ENCODE measurements at regions not wholly inside any gene's neighbourhood (a gene's known extent, or its start where the extent isn't known, plus 50 kb on each side); places are given as distances from the start of the nearest gene placed in this dataset.
A peak's percentile ranks its signal among the peaks of the same experiment; 100 is the strongest.

DNA sequence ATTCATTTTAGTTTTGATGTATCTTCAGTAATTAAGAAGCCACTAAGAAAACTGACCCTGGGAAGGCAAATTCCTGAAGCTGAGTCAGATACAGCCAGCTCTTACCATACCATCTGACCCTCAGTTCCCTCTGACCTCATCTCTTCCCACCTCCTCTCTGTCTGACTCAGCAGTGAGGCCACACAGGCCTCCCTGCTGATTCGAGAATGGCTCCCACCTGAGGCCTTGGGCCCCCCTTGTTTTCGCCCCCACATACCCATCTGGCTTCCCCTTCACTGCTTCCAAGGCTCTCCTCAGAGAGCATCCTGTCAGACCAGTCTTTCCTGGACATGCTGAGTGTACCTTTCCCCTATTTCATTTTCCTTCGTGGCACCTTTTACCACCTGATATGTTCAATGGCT is 71.0 kb upstream of the CYP1B1 start:
- no peaks in the 10 kb centered on the region for H3K36me3 Mint-ChIP-seq (ENCODE audit: low read depth, unreplicated experiment)

DNA sequence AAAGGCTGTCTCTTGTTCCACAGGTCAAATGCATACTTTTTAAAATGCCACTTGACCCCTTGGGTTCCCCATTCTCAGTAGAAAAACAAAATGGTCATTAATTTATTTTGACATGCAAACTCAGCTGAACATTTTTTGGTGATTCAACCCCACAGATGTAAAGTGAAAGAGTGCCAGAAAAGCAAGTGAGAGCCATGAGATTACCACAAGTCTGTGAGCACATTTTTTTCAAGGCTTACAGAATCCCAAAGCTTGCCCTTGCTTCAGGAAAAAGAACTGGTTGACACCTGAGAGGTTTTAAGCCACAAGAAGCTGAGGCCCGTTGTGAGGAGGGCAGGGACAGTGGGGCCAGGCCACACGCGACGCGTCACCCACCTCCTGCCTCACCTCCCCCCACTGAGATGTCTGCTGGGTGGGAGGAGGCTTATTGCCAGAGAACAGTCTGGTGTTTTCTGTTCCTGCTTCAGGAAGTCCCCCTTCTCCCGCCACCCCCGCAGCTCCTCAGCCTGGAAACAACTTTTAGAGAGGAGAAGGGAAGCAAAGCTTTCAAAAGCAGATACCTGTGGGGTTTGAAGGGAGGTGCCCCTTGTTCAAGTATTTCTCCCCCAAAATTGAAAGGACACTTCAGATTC is 70.4 kb upstream of the CYP1B1 start:
- Mint-ChIP-seq H3K9me3 (ENCODE audit: unreplicated experiment) (no peaks in the 10 kb centered on the region), H3K36me3 (ENCODE audit: low read depth, unreplicated experiment) (no peaks in the 10 kb centered on the region), H3K4me3 (ENCODE audit: unreplicated experiment) (no peak overlapping the region), H3K4me1 (ENCODE audit: unreplicated experiment) (peaks cover 6% of the 10 kb centered on the region), H3K27ac (ENCODE audit: unreplicated experiment) (no peak overlapping the region), H3K27me3 (ENCODE audit: unreplicated experiment) (peaks cover 2% of the 10 kb centered on the region)
- TF ChIP-seq CTCF (IDR thresholded peaks at IDR 0.05; ENCODE audit: unreplicated experiment): no peak
- no peak for DNase-seq (ENCODE audit: low spot score)

More for the DNA sequence above, 71.0 kb upstream of the CYP1B1 start:
- Mint-ChIP-seq H3K27ac (ENCODE audit: unreplicated experiment) (peak overlapping the region; percentile 49), H3K27me3 (ENCODE audit: unreplicated experiment) (peaks cover 2% of the 10 kb centered on the region), H3K9me3 (ENCODE audit: unreplicated experiment) (no peaks in the 10 kb centered on the region), H3K4me3 (ENCODE audit: unreplicated experiment) (no peak overlapping the region), H3K4me1 (ENCODE audit: unreplicated experiment) (peaks cover 6% of the 10 kb centered on the region)
- TF ChIP-seq CTCF (IDR thresholded peaks at IDR 0.05; ENCODE audit: unreplicated experiment): no peak
- DNase-seq (ENCODE audit: low spot score): no peak

GRCh38 chr2:38145236-38145635 is 69.3 kb upstream of the CYP1B1 start:
- Mint-ChIP-seq H3K4me1 (ENCODE audit: unreplicated experiment) (peaks cover 6% of the 10 kb centered on the region), H3K36me3 (ENCODE audit: low read depth, unreplicated experiment) (no peaks in the 10 kb centered on the region), H3K4me3 (ENCODE audit: unreplicated experiment) (no peak overlapping the region), H3K9me3 (ENCODE audit: unreplicated experiment) (no peaks in the 10 kb centered on the region), H3K27ac (ENCODE audit: unreplicated experiment) (no peak overlapping the region), H3K27me3 (ENCODE audit: unreplicated experiment) (peaks cover 2% of the 10 kb centered on the region)
- no peak for TF ChIP-seq CTCF (IDR thresholded peaks at IDR 0.05; ENCODE audit: unreplicated experiment)
- no peak for DNase-seq (ENCODE audit: low spot score)

DNA sequence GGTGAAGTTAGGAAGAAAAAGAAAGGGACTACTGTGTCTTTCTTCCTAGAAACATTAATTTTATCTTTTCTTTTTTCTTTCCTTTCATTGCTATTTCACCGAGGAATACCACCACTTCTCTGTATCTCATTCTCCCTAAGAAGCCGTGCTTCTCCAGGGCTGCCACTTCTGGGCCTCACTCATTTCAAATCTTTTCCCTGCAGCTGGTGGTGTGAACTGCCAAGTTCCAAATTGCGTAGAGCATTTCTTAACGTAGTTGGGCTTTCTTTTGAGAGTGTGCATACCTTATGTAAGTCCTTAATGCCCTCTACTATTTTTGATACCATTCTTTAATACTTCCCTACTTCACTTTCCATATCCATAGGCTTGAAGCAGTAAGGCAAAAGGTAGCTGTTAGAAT is 66.7 kb upstream of the CYP1B1 start:
- no peak for DNase-seq (ENCODE audit: low spot score)
- Mint-ChIP-seq H3K36me3 (ENCODE audit: low read depth, unreplicated experiment) (no peaks in the 10 kb centered on the region), H3K27me3 (ENCODE audit: unreplicated experiment) (peaks cover 2% of the 10 kb centered on the region), H3K27ac (ENCODE audit: unreplicated experiment) (no peak overlapping the region), H3K4me3 (ENCODE audit: unreplicated experiment) (no peak overlapping the region), H3K4me1 (ENCODE audit: unreplicated experiment) (peaks cover 6% of the 10 kb centered on the region), H3K9me3 (ENCODE audit: unreplicated experiment) (no peaks in the 10 kb centered on the region)
- no peak for TF ChIP-seq CTCF (IDR thresholded peaks at IDR 0.05; ENCODE audit: unreplicated experiment)

DNA sequence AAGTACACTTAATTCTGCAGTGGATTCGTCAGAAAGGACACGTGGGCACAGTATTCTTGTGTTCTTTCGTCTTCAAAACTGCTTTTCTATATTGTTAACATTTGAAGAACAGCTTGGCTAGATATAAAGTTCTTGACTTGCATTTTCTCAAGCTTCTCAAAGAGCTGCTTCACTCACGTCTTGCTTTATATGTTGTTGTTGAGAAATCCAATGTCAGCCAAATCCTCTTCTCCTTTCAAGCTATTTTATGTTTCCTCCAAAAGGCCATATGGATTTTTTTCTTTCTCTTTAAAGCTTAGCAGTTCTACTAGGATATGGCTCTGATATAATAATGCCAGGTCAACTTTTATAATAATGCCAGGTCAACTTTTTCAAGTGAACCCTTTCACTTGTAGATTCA is 65.5 kb upstream of the CYP1B1 start:
- H3K9me3 Mint-ChIP-seq (ENCODE audit: unreplicated experiment): no peaks in the 10 kb centered on the region

More for the DNA sequence above, 65.5 kb upstream of the CYP1B1 start:
- TF ChIP-seq CTCF (IDR thresholded peaks at IDR 0.05; ENCODE audit: unreplicated experiment): no peak
- H3K27ac Mint-ChIP-seq (ENCODE audit: unreplicated experiment): no peak overlapping the region
- no peaks in the 10 kb centered on the region for H3K4me1 Mint-ChIP-seq (ENCODE audit: unreplicated experiment)
- no peak for DNase-seq (ENCODE audit: low spot score)
- no peak overlapping the region for H3K4me3 Mint-ChIP-seq (ENCODE audit: unreplicated experiment)
- H3K27me3 Mint-ChIP-seq (ENCODE audit: unreplicated experiment): no peaks in the 10 kb centered on the region
- no peaks in the 10 kb centered on the region for H3K36me3 Mint-ChIP-seq (ENCODE audit: low read depth, unreplicated experiment)

All from endothelial cell (in vitro differentiated cells).